HG03280 (cell line): ENCODE measurements at regions not wholly inside any gene's neighbourhood (a gene's known extent, or its start where the extent isn't known, plus 50 kb on each side); places are given as distances from the start of the nearest gene placed in this dataset.
"Not testable (repeated sequence)": the region's sequence is repeated elsewhere in the genome, so short reads cannot be mapped to it uniquely, and the experiment has no call there.

ENCODE experiments used
- ATAC-seq: cut with Tn5 transposase; IDR thresholded peaks from one replicate; pipeline ENCODE4 v1.9.1; 2021; ENCODE audit warnings: mild to moderate bottlenecking, moderate library complexity; ENCODE audit not compliant: unreplicated experiment

GRCh38 chr16:10272250-10272854, 90.1 kb upstream of the GRIN2A start:
- ATAC-seq = not testable (repeated sequence)

- ATAC-seq = peak; percentile 83
Observed at GRCh38 chr16:10275214-10275996, 93.2 kb upstream of the GRIN2A start.

- ATAC-seq = no peak
Observed at GRCh38 chr16:10277597-10277996, 95.4 kb upstream of the GRIN2A start.

GRCh38 chr16:10280262-10281170, 98.3 kb upstream of the GRIN2A start:
- ATAC-seq = no peak

GRCh38 chr16:10282367-10282766, 100.1 kb upstream of the GRIN2A start:
- ATAC-seq = no peak

GRCh38 chr16:10283246-10283645, 101.0 kb upstream of the GRIN2A start:
- not testable (repeated sequence) for ATAC-seq

GRCh38 chr16:10290467-10291105, 95.3 kb upstream of the ATF7IP2 start:
- not testable (repeated sequence) for ATAC-seq

GRCh38 chr16:10292197-10292596, 93.7 kb upstream of the ATF7IP2 start:
- not testable (repeated sequence) for ATAC-seq

- ATAC-seq = not testable (repeated sequence)
Observed at GRCh38 chr16:10292976-10293375, 92.9 kb upstream of the ATF7IP2 start.

- ATAC-seq = not testable (repeated sequence)
Observed at GRCh38 chr16:10294153-10294552, 91.7 kb upstream of the ATF7IP2 start.

- ATAC-seq = peak; percentile 27
Observed at GRCh38 chr16:10296956-10297340, 88.9 kb upstream of the ATF7IP2 start.

GRCh38 chr16:10297341-10298006, 88.4 kb upstream of the ATF7IP2 start:
- ATAC-seq = peak; percentile 96

- ATAC-seq = no peak
Observed at GRCh38 chr16:10300905-10301304, 85.0 kb upstream of the ATF7IP2 start.

- not testable (repeated sequence) for ATAC-seq
Observed at GRCh38 chr16:10301547-10301946, 84.3 kb upstream of the ATF7IP2 start.

GRCh38 chr16:10305912-10306311, 79.9 kb upstream of the ATF7IP2 start:
- ATAC-seq = no peak

GRCh38 chr16:10308305-10309193, 77.3 kb upstream of the ATF7IP2 start:
- ATAC-seq = no peak

GRCh38 chr16:10309271-10309932, 76.5 kb upstream of the ATF7IP2 start:
- no peak for ATAC-seq

- ATAC-seq = no peak
Observed at GRCh38 chr16:10312008-10312407, 73.9 kb upstream of the ATF7IP2 start.
